H1 (cell line): ENCODE measurements at regions not wholly inside any gene's neighbourhood (a gene's known extent, or its start where the extent isn't known, plus 50 kb on each side); places are given as distances from the start of the nearest gene placed in this dataset.

Source experiments
- CTCF ChIA-PET: fragments of 300-600 bp; sonication (Branson Sonifier 250); formaldehyde crosslinking; loops from one replicate; lab custom pipeline; 2021; ENCODE audit not compliant: partially characterized antibody; lab: Charles Lee
- POLR2A ChIA-PET: fragments of 300-600 bp; sonication (Branson Sonifier 250); formaldehyde crosslinking; loops from one replicate; lab custom pipeline; 2021; ENCODE audit warnings: inconsistent platforms; ENCODE audit not compliant: partially characterized antibody; lab: Charles Lee
- DNase-seq, 2 experiments: peaks; one replicate each; pipeline versions ENCODE4 v3.0.0 to v3.0.0-alpha.2; 2010 to 2022; ENCODE audit warnings: low spot score in 2 of 2, low read depth in 1 of 2, mixed read lengths in 1 of 2
- FAIRE-seq: peaks from 2 replicates; lab custom pipeline; 2011; peaks lifted over from hg19 to GRCh38; lab: Jason Lieb, UNC
- H2AFZ ChIP-seq: 2 replicates; pipeline ENCODE4 v1.8.1; 2012; ENCODE audit warnings: low read length, inconsistent platforms
- H2AK5ac ChIP-seq: 2 replicates; pipeline ENCODE4 v1.6.1; 2013; ENCODE audit warnings: low read depth, low read length
- H2BK120ac ChIP-seq: replicated peaks from 2 replicates; pipeline ENCODE3; 2013; ENCODE audit warnings: low read depth, low read length, inconsistent platforms
- H2BK12ac ChIP-seq: 2 replicates; pipeline ENCODE4 v1.6.1; 2013; ENCODE audit warnings: low read depth, low read length
- H2BK15ac ChIP-seq: 2 replicates; pipeline ENCODE4 v1.6.1; 2013; ENCODE audit warnings: low read length
- H2BK20ac ChIP-seq: 2 replicates; pipeline ENCODE4 v1.6.1; 2013; ENCODE audit warnings: low read length
- H2BK5ac ChIP-seq: 2 replicates; pipeline ENCODE4 v1.6.1; 2013; ENCODE audit warnings: low read depth, low read length
- H3K14ac ChIP-seq: 2 replicates; pipeline ENCODE4 v1.6.1; 2013; ENCODE audit warnings: inconsistent platforms; ENCODE audit not compliant: insufficient read length
- H3K18ac ChIP-seq: 2 replicates; pipeline ENCODE4 v1.6.1; 2013; ENCODE audit warnings: low read length; ENCODE audit errors: extremely low read depth
- H3K23ac ChIP-seq: 2 replicates; pipeline ENCODE4 v1.6.1; 2013; ENCODE audit warnings: inconsistent platforms; ENCODE audit not compliant: insufficient read length
- H3K23me2 ChIP-seq: 2 replicates; pipeline ENCODE4 v1.6.1; 2013; ENCODE audit warnings: low read depth, low read length
- H3K27ac ChIP-seq: 2 replicates; pipeline ENCODE4 v1.6.1; 2011; ENCODE audit warnings: low read depth, low read length, inconsistent platforms
- H3K27me3 ChIP-seq, 4 experiments: replicated peaks in 1 of 4; 1 replicate in 1 of 4; 2 replicates in 3 of 4; pipeline versions ENCODE4 v1.6.1 to v1.8.1; 2011 to 2013; ENCODE audit warnings: low read length in 3 of 4, mild to moderate bottlenecking in 3 of 4, inconsistent platforms in 2 of 4, mixed read lengths in 2 of 4, moderate library complexity in 1 of 4; ENCODE audit not compliant: control insufficient read depth in 3 of 4, insufficient read depth in 3 of 4; ENCODE audit errors: extremely low read depth in 1 of 4
- H3K36me3 ChIP-seq, 4 experiments: 2 replicates each; pipeline versions ENCODE4 v1.6.1 to v1.8.1; 2011 to 2013; ENCODE audit warnings: mild to moderate bottlenecking in 4 of 4, low read length in 3 of 4, moderate library complexity in 2 of 4, control low read depth in 1 of 4, inconsistent platforms in 1 of 4; ENCODE audit not compliant: insufficient read depth in 4 of 4, control insufficient read depth in 2 of 4
- H3K4ac ChIP-seq: replicated peaks from 2 replicates; pipeline ENCODE3; 2013; ENCODE audit warnings: low read length, low read depth, mixed read lengths, inconsistent platforms; ENCODE audit not compliant: insufficient read length
- H3K4me1 ChIP-seq, 4 experiments: replicated peaks in 1 of 4; 1 replicate in 1 of 4; 2 replicates in 3 of 4; pipeline versions ENCODE4 v1.6.1 to v1.8.1; 2011 to 2013; ENCODE audit warnings: low read length in 3 of 4, inconsistent platforms in 2 of 4, mixed read lengths in 1 of 4; ENCODE audit not compliant: insufficient read depth in 4 of 4, control insufficient read depth in 3 of 4
- H3K4me2 ChIP-seq, 2 experiments: 2 replicates each; pipeline versions ENCODE4 v1.6.1 to v1.8.1; 2011 to 2013; ENCODE audit warnings: low read depth in 2 of 2, low read length in 2 of 2, control low read depth in 1 of 2, inconsistent platforms in 1 of 2, mild to moderate bottlenecking in 1 of 2; ENCODE audit not compliant: insufficient read depth in 1 of 2
- H3K4me3 ChIP-seq, 4 experiments: fragments of 200-600, 300-600 bp in 1 of 4; sonication (generic), shearing (Covaris generic), sonication (Bioruptor Twin) in 1 of 4; 2 replicates each; pipeline versions ENCODE4 v1.5.1 to v1.8.1; 2011 to 2016; ENCODE audit warnings: low read length in 4 of 4, low read depth in 3 of 4, control low read depth in 2 of 4, inconsistent platforms in 2 of 4, mild to moderate bottlenecking in 2 of 4, mixed read lengths in 1 of 4, moderate library complexity in 1 of 4; ENCODE audit not compliant: insufficient read depth in 2 of 4; ENCODE audit errors: extremely low read depth in 1 of 4
- H3K56ac ChIP-seq: replicated peaks from 2 replicates; pipeline ENCODE3; 2013; ENCODE audit warnings: low read depth, mild to moderate bottlenecking, mixed read lengths, low read length, inconsistent platforms; ENCODE audit not compliant: insufficient read length
- H3K79me1 ChIP-seq: 2 replicates; pipeline ENCODE4 v1.6.1; 2013; ENCODE audit warnings: low read depth, low read length, control low read depth
- H3K79me2 ChIP-seq, 2 experiments: 2 replicates each; pipeline versions ENCODE4 v1.6.1 to v1.8.1; 2012 to 2013; ENCODE audit warnings: low read length in 2 of 2, mild to moderate bottlenecking in 2 of 2, inconsistent platforms in 1 of 2; ENCODE audit not compliant: insufficient read depth in 2 of 2, control insufficient read depth in 1 of 2
- H3K9ac ChIP-seq, 4 experiments: replicated peaks in 1 of 4; 1 replicate in 1 of 4; 2 replicates in 3 of 4; pipeline versions ENCODE4 v1.6.1 to v1.8.1; 2011 to 2013; ENCODE audit warnings: low read depth in 3 of 4, low read length in 3 of 4, control low read depth in 2 of 4, mild to moderate bottlenecking in 2 of 4, moderate library complexity in 2 of 4, inconsistent platforms in 1 of 4; ENCODE audit errors: extremely low read depth in 1 of 4
- H3K9me3 ChIP-seq, 2 experiments: 2 replicates each; pipeline versions ENCODE4 v1.6.1 to v1.8.1; 2012 to 2013; ENCODE audit warnings: mild to moderate bottlenecking in 2 of 2, moderate library complexity in 2 of 2, control low read depth in 1 of 2, inconsistent platforms in 1 of 2, low read depth in 1 of 2, low read length in 1 of 2, mixed read lengths in 1 of 2; ENCODE audit not compliant: insufficient read depth in 2 of 2
- H4K20me1 ChIP-seq, 2 experiments: replicated peaks in 1 of 2; 2 replicates each; pipeline versions ENCODE3 to v1.8.1; 2011 to 2013; ENCODE audit warnings: inconsistent platforms in 2 of 2, low read length in 2 of 2, mild to moderate bottlenecking in 1 of 2; ENCODE audit not compliant: insufficient read depth in 2 of 2, control insufficient read depth in 1 of 2
- H4K5ac ChIP-seq: 2 replicates; pipeline ENCODE4 v1.6.1; 2013; ENCODE audit warnings: low read length, low read depth, mixed read lengths, inconsistent platforms; ENCODE audit not compliant: insufficient read length
- H4K8ac ChIP-seq: 2 replicates; pipeline ENCODE4 v1.8.0; 2013; ENCODE audit warnings: mild to moderate bottlenecking, moderate library complexity, low read length, inconsistent platforms; ENCODE audit not compliant: insufficient read depth; ENCODE audit errors: extremely low read depth
- H4K91ac ChIP-seq: replicated peaks from 2 replicates; pipeline ENCODE3; 2013; ENCODE audit warnings: low read length, mixed read lengths, inconsistent platforms; ENCODE audit not compliant: insufficient read length
- CEBPB ChIP-seq: IDR thresholded peaks from 2 replicates; pipeline ENCODE4 v1.6.1; 2012; ENCODE audit warnings: low read depth, low read length
- CREB1 ChIP-seq: IDR thresholded peaks from 2 replicates; pipeline ENCODE4 v1.6.1; 2012; ENCODE audit warnings: inconsistent platforms
- EZH2 ChIP-seq: fragments of 200-600 bp; sonication (generic); IDR thresholded peaks from 2 replicates; pipeline ENCODE4 v1.7.1; 2012; ENCODE audit warnings: low read depth, mild to moderate bottlenecking, moderate library complexity, low read length, inconsistent platforms; ENCODE audit not compliant: severe bottlenecking
- GABPA ChIP-seq: IDR thresholded peaks from 2 replicates; pipeline ENCODE4 v1.6.1; 2011; ENCODE audit warnings: mild to moderate bottlenecking, low read length, moderate library complexity, borderline replicate concordance; ENCODE audit not compliant: insufficient read depth
- RNF2 ChIP-seq: fragments of 200-900, 300-1000 bp; sonication (generic); IDR thresholded peaks from 2 replicates; pipeline ENCODE4 v1.7.1; 2016; ENCODE audit warnings: borderline replicate concordance, low read depth, mild to moderate bottlenecking, antibody characterized with exemption, low read length; ENCODE audit not compliant: poor library complexity, severe bottlenecking; ENCODE audit errors: missing control alignments
- SIRT6 ChIP-seq: IDR thresholded peaks from one replicate; pipeline ENCODE4 v1.7.1; 2012; ENCODE audit warnings: low read length, inconsistent platforms
- TAF1 ChIP-seq: IDR thresholded peaks from 2 replicates; pipeline ENCODE4 v1.6.1; 2011; ENCODE audit warnings: mild to moderate bottlenecking, low read depth, low read length
- WGBS, 2 experiments: shearing (Covaris generic) in 1 of 2; methylation state at CpG; one replicate each; pipeline versions ENCODE4 v1.1.6 to v1.1.7; 2013 to 2015; ENCODE audit warnings: low lambda C conversion rate in 2 of 2, mixed read lengths in 2 of 2, inconsistent platforms in 1 of 2, low coverage in 1 of 2, missing lambda C conversion rate in 1 of 2; ENCODE audit not compliant: insufficient replicate concordance in 2 of 2, insufficient coverage in 1 of 2, insufficient read length in 1 of 2; ENCODE audit errors: extremely low coverage in 1 of 2, missing lambda C conversion rate in 1 of 2; 5-methylcytosine and 5-hydroxymethylcytosine counted together

DNA sequence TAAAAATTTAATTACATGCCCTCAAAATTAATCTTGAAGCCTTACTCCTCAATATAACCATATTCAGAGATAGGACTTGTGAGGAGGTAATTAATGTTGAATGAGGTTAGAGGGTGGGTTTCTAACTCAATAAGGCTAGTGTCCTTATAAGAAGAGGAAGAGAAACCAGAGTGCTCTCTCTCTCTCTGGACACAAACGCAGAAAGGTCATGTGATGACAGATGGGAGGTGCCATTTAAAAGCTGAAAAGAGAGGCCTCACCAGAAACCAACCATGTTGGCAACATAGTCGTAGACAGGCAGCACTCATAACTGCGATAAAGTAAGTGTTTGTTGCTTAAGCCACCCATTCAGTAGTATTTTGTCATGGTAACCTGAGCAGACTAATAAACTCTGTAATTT lies 378.5 kb upstream of the LMO3 start:
- FAIRE-seq, result no peak
- no peak overlapping the region for H3K18ac ChIP-seq
- H3K4me3 ChIP-seq, result no peak overlapping the region
- no peaks in the 10 kb centered on the region for H3K9me3 ChIP-seq
- H3K79me1 ChIP-seq, result no peaks in the 10 kb centered on the region
- no peaks in the 10 kb centered on the region for H3K23me2 ChIP-seq
- no peak for DNase-seq
- no peaks in the 10 kb centered on the region for H3K27me3 ChIP-seq
- H2BK12ac ChIP-seq, result no peak overlapping the region
- no peak overlapping the region for H2BK5ac ChIP-seq
- ChIA-PET CTCF (no interaction called here), POLR2A (no interaction called here)
- no peak overlapping the region for H2BK15ac ChIP-seq
- H3K4ac ChIP-seq, result no peak overlapping the region
- no peak overlapping the region for H4K5ac ChIP-seq
- H4K91ac ChIP-seq, result no peak overlapping the region
- H2AFZ ChIP-seq, result 0 out of 2 replicates have a peak overlapping the region, but pooled peaks have one; percentile 49
- WGBS, 2 experiments, result 98% methylated on average over 3 of the region's 3 CpGs; no CpG with 5 or more reads in 1 of the 2 experiments
- H2BK20ac ChIP-seq, result no peak overlapping the region
- no peaks in the 10 kb centered on the region for H4K20me1 ChIP-seq
- no peak overlapping the region for H3K23ac ChIP-seq
- H3K4me1 ChIP-seq, result no peaks in the 10 kb centered on the region
- H3K4me2 ChIP-seq, result no peak overlapping the region
- no peak overlapping the region for H2BK120ac ChIP-seq
- H2AK5ac ChIP-seq, result no peak overlapping the region
- no peaks in the 10 kb centered on the region for H3K36me3 ChIP-seq
- H4K8ac ChIP-seq, result no peak overlapping the region
- H3K79me2 ChIP-seq, result no peaks in the 10 kb centered on the region
- no peak for TF ChIP-seq EZH2
- TF ChIP-seq CREB1, result no peak
- no peak for TF ChIP-seq CEBPB
- no peak for TF ChIP-seq SIRT6
- TF ChIP-seq GABPA, result no peak
- TF ChIP-seq TAF1, result no peak
- no peak for TF ChIP-seq RNF2
- no peak overlapping the region for H3K27ac ChIP-seq
- no peak overlapping the region for H3K14ac ChIP-seq
- no peak overlapping the region for H3K9ac ChIP-seq
- H3K56ac ChIP-seq, result no peak overlapping the region
